ENCODE measurements at regions not wholly inside any gene's neighbourhood (a gene's known extent, or its start where the extent isn't known, plus 50 kb on each side); places are given as distances from the start of the nearest gene placed in this dataset.

GRCh38 chr2:7117076-7117475 lies 199.9 kb downstream of the RNF144A start:
- Histone ChIP-seq H3K27me3 (ENCODE audit: control insufficient read depth, insufficient read depth, low read length) (no peaks in the 10 kb centered on the region), H3K4me1 (ENCODE audit: control insufficient read depth, insufficient read depth, low read length) (no peaks in the 10 kb centered on the region), H3K36me3 (ENCODE audit: control insufficient read depth, insufficient read depth, low read length) (no peaks in the 10 kb centered on the region), H3K4me3 (ENCODE audit: low read depth, low read length) (no peak overlapping the region), H3K9ac (ENCODE audit: low read depth, low read length) (no peak overlapping the region), H3K9me3 (ENCODE audit: control insufficient read depth, insufficient read depth, low read length) (no peaks in the 10 kb centered on the region)

GRCh38 chr2:7118606-7119131 lies 201.5 kb downstream of the RNF144A start:
- Histone ChIP-seq H3K4me3 (ENCODE audit: low read depth, low read length) (no peak overlapping the region), H3K27me3 (ENCODE audit: control insufficient read depth, insufficient read depth, low read length) (no peaks in the 10 kb centered on the region), H3K9ac (ENCODE audit: low read depth, low read length) (no peak overlapping the region)

GRCh38 chr2:7119132-7119835 lies 202.1 kb downstream of the RNF144A start:
- H3K27me3 ChIP-seq (ENCODE audit: control insufficient read depth, insufficient read depth, low read length): no peaks in the 10 kb centered on the region
- H3K4me3 ChIP-seq (ENCODE audit: low read depth, low read length): no peak overlapping the region
- no peaks in the 10 kb centered on the region for H3K36me3 ChIP-seq (ENCODE audit: control insufficient read depth, insufficient read depth, low read length)
- H3K9ac ChIP-seq (ENCODE audit: low read depth, low read length): no peak overlapping the region
- no peaks in the 10 kb centered on the region for H3K4me1 ChIP-seq (ENCODE audit: control insufficient read depth, insufficient read depth, low read length)
- no peaks in the 10 kb centered on the region for H3K9me3 ChIP-seq (ENCODE audit: control insufficient read depth, insufficient read depth, low read length)

More at GRCh38 chr2:7118606-7119131, 201.5 kb downstream of the RNF144A start:
- no peaks in the 10 kb centered on the region for H3K9me3 ChIP-seq (ENCODE audit: control insufficient read depth, insufficient read depth, low read length)
- H3K4me1 ChIP-seq (ENCODE audit: control insufficient read depth, insufficient read depth, low read length): no peaks in the 10 kb centered on the region
- no peaks in the 10 kb centered on the region for H3K36me3 ChIP-seq (ENCODE audit: control insufficient read depth, insufficient read depth, low read length)

- no peaks in the 10 kb centered on the region for H3K9me3 ChIP-seq (ENCODE audit: control insufficient read depth, insufficient read depth, low read length)
- no peak overlapping the region for H3K9ac ChIP-seq (ENCODE audit: low read depth, low read length)
- H3K4me1 ChIP-seq (ENCODE audit: control insufficient read depth, insufficient read depth, low read length): no peaks in the 10 kb centered on the region
- no peaks in the 10 kb centered on the region for H3K27me3 ChIP-seq (ENCODE audit: control insufficient read depth, insufficient read depth, low read length)
- H3K36me3 ChIP-seq (ENCODE audit: control insufficient read depth, insufficient read depth, low read length): no peaks in the 10 kb centered on the region
- H3K4me3 ChIP-seq (ENCODE audit: low read depth, low read length): no peak overlapping the region
Observed at GRCh38 chr2:7121851-7122250, 204.6 kb downstream of the RNF144A start.

- Histone ChIP-seq H3K27me3 (ENCODE audit: control insufficient read depth, insufficient read depth, low read length) (no peaks in the 10 kb centered on the region), H3K4me1 (ENCODE audit: control insufficient read depth, insufficient read depth, low read length) (no peaks in the 10 kb centered on the region), H3K9ac (ENCODE audit: low read depth, low read length) (no peak overlapping the region), H3K9me3 (ENCODE audit: control insufficient read depth, insufficient read depth, low read length) (no peaks in the 10 kb centered on the region), H3K36me3 (ENCODE audit: control insufficient read depth, insufficient read depth, low read length) (no peaks in the 10 kb centered on the region), H3K4me3 (ENCODE audit: low read depth, low read length) (no peak overlapping the region)
Observed at GRCh38 chr2:7127156-7127555, 209.9 kb downstream of the RNF144A start.

- Histone ChIP-seq H3K36me3 (ENCODE audit: control insufficient read depth, insufficient read depth, low read length) (no peaks in the 10 kb centered on the region), H3K27me3 (ENCODE audit: control insufficient read depth, insufficient read depth, low read length) (no peaks in the 10 kb centered on the region), H3K4me1 (ENCODE audit: control insufficient read depth, insufficient read depth, low read length) (no peaks in the 10 kb centered on the region), H3K4me3 (ENCODE audit: low read depth, low read length) (no peak overlapping the region), H3K9ac (ENCODE audit: low read depth, low read length) (no peak overlapping the region), H3K9me3 (ENCODE audit: control insufficient read depth, insufficient read depth, low read length) (no peaks in the 10 kb centered on the region)
Observed at GRCh38 chr2:7127687-7128086, 210.5 kb downstream of the RNF144A start.

GRCh38 chr2:7131261-7131660 lies 214.0 kb downstream of the RNF144A start:
- H3K27me3 ChIP-seq (ENCODE audit: control insufficient read depth, insufficient read depth, low read length): no peaks in the 10 kb centered on the region
- H3K9me3 ChIP-seq (ENCODE audit: control insufficient read depth, insufficient read depth, low read length): no peaks in the 10 kb centered on the region
- no peaks in the 10 kb centered on the region for H3K36me3 ChIP-seq (ENCODE audit: control insufficient read depth, insufficient read depth, low read length)
- no peak overlapping the region for H3K9ac ChIP-seq (ENCODE audit: low read depth, low read length)
- no peak overlapping the region for H3K4me3 ChIP-seq (ENCODE audit: low read depth, low read length)
- H3K4me1 ChIP-seq (ENCODE audit: control insufficient read depth, insufficient read depth, low read length): no peaks in the 10 kb centered on the region

GRCh38 chr2:7132753-7133152 lies 215.5 kb downstream of the RNF144A start:
- H3K4me3 ChIP-seq (ENCODE audit: low read depth, low read length): no peak overlapping the region
- no peaks in the 10 kb centered on the region for H3K36me3 ChIP-seq (ENCODE audit: control insufficient read depth, insufficient read depth, low read length)
- no peaks in the 10 kb centered on the region for H3K27me3 ChIP-seq (ENCODE audit: control insufficient read depth, insufficient read depth, low read length)
- no peaks in the 10 kb centered on the region for H3K9me3 ChIP-seq (ENCODE audit: control insufficient read depth, insufficient read depth, low read length)
- no peaks in the 10 kb centered on the region for H3K4me1 ChIP-seq (ENCODE audit: control insufficient read depth, insufficient read depth, low read length)
- no peak overlapping the region for H3K9ac ChIP-seq (ENCODE audit: low read depth, low read length)

- H3K4me3 ChIP-seq (ENCODE audit: low read depth, low read length): no peak overlapping the region
- no peaks in the 10 kb centered on the region for H3K36me3 ChIP-seq (ENCODE audit: control insufficient read depth, insufficient read depth, low read length)
- no peaks in the 10 kb centered on the region for H3K9me3 ChIP-seq (ENCODE audit: control insufficient read depth, insufficient read depth, low read length)
- no peaks in the 10 kb centered on the region for H3K4me1 ChIP-seq (ENCODE audit: control insufficient read depth, insufficient read depth, low read length)
- no peaks in the 10 kb centered on the region for H3K27me3 ChIP-seq (ENCODE audit: control insufficient read depth, insufficient read depth, low read length)
- no peak overlapping the region for H3K9ac ChIP-seq (ENCODE audit: low read depth, low read length)
Observed at GRCh38 chr2:7133521-7133920, 216.3 kb downstream of the RNF144A start.

- Histone ChIP-seq H3K4me3 (ENCODE audit: low read depth, low read length) (no peak overlapping the region), H3K9me3 (ENCODE audit: control insufficient read depth, insufficient read depth, low read length) (no peaks in the 10 kb centered on the region), H3K27me3 (ENCODE audit: control insufficient read depth, insufficient read depth, low read length) (no peaks in the 10 kb centered on the region), H3K4me1 (ENCODE audit: control insufficient read depth, insufficient read depth, low read length) (no peaks in the 10 kb centered on the region), H3K36me3 (ENCODE audit: control insufficient read depth, insufficient read depth, low read length) (no peaks in the 10 kb centered on the region), H3K9ac (ENCODE audit: low read depth, low read length) (no peak overlapping the region)
Observed at GRCh38 chr2:7140306-7140705, 223.1 kb downstream of the RNF144A start.

- Histone ChIP-seq H3K4me1 (ENCODE audit: control insufficient read depth, insufficient read depth, low read length) (no peaks in the 10 kb centered on the region), H3K9me3 (ENCODE audit: control insufficient read depth, insufficient read depth, low read length) (no peaks in the 10 kb centered on the region), H3K4me3 (ENCODE audit: low read depth, low read length) (no peak overlapping the region), H3K9ac (ENCODE audit: low read depth, low read length) (no peak overlapping the region), H3K36me3 (ENCODE audit: control insufficient read depth, insufficient read depth, low read length) (no peaks in the 10 kb centered on the region), H3K27me3 (ENCODE audit: control insufficient read depth, insufficient read depth, low read length) (no peaks in the 10 kb centered on the region)
Observed at GRCh38 chr2:7145707-7146106, 228.5 kb downstream of the RNF144A start.

GRCh38 chr2:7146151-7146550 lies 228.9 kb downstream of the RNF144A start:
- Histone ChIP-seq H3K4me3 (ENCODE audit: low read depth, low read length) (no peak overlapping the region), H3K9me3 (ENCODE audit: control insufficient read depth, insufficient read depth, low read length) (no peaks in the 10 kb centered on the region), H3K36me3 (ENCODE audit: control insufficient read depth, insufficient read depth, low read length) (no peaks in the 10 kb centered on the region), H3K27me3 (ENCODE audit: control insufficient read depth, insufficient read depth, low read length) (no peaks in the 10 kb centered on the region), H3K4me1 (ENCODE audit: control insufficient read depth, insufficient read depth, low read length) (no peaks in the 10 kb centered on the region), H3K9ac (ENCODE audit: low read depth, low read length) (no peak overlapping the region)
